ENCODE measurements at regions not wholly inside any gene's neighbourhood (a gene's known extent, or its start where the extent isn't known, plus 50 kb on each side); places are given as distances from the start of the nearest gene placed in this dataset.

DNA sequence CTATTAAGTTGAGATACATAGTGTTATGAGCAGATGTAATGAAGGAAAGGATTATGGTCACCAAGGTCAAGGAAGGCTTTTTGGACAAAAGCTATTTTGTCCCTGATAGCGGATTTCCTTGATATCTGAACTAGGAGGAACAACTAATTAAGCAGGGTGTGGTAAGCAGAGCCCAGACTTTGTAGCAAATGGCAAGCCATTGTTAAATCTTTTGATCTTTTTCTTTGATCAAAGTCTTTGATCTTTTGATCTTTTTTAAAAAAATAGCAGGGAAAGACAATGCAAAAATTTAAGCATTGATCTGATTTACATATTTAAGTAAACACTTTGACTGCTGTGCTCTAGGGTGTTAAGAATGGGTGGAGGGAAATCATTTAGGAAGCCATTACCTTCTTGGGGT is 1242.0 kb downstream of the MAT2B start:
- peaks cover 6% of the 10 kb centered on the region; the same call in 1 of the 2 replicates for H3F3A ChIP-seq (ENCODE audit: insufficient read depth)
- no peaks in the 10 kb centered on the region for H3K9me3 ChIP-seq (ENCODE audit: insufficient read depth, low read length)
- H3K9ac ChIP-seq (ENCODE audit: low read length): no peak overlapping the region
- no peak overlapping the region for H3K27ac ChIP-seq (ENCODE audit: low read depth, low read length)
- H3K79me2 ChIP-seq (ENCODE audit: insufficient read depth, low read length): no peaks in the 10 kb centered on the region
- TF ChIP-seq EZH2phosphoT487 (conservative IDR thresholded peaks at IDR 0.05; ENCODE audit: low read length): no peak
- TF ChIP-seq, protein P1, sequence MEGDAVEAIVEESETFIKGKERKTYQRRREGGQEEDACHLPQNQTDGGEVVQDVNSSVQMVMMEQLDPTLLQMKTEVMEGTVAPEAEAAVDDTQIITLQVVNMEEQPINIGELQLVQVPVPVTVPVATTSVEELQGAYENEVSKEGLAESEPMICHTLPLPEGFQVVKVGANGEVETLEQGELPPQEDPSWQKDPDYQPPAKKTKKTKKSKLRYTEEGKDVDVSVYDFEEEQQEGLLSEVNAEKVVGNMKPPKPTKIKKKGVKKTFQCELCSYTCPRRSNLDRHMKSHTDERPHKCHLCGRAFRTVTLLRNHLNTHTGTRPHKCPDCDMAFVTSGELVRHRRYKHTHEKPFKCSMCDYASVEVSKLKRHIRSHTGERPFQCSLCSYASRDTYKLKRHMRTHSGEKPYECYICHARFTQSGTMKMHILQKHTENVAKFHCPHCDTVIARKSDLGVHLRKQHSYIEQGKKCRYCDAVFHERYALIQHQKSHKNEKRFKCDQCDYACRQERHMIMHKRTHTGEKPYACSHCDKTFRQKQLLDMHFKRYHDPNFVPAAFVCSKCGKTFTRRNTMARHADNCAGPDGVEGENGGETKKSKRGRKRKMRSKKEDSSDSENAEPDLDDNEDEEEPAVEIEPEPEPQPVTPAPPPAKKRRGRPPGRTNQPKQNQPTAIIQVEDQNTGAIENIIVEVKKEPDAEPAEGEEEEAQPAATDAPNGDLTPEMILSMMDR (IDR thresholded peaks at IDR 0.05; ENCODE audit: insufficient read depth, low read length, poor library complexity, severe bottlenecking): no peak
- no peaks in the 10 kb centered on the region for H3K9me2 ChIP-seq (replicated peaks; ENCODE audit: insufficient read depth, low read length)
- no peak overlapping the region for H3K4me3 ChIP-seq (ENCODE audit: insufficient read depth, low read length, poor library complexity, severe bottlenecking)
- H2AFZ ChIP-seq (ENCODE audit: low read depth, low read length, severe bottlenecking): no peak overlapping the region
- no peaks in the 10 kb centered on the region for H3K36me3 ChIP-seq (ENCODE audit: low read length)
- H3K4me2 ChIP-seq (ENCODE audit: low read depth, low read length, poor library complexity, severe bottlenecking): no peak overlapping the region
- H3K27me3 ChIP-seq (ENCODE audit: low read length): no peaks in the 10 kb centered on the region
- H4K20me1 ChIP-seq (ENCODE audit: low read depth, low read length): no peaks in the 10 kb centered on the region

DNA sequence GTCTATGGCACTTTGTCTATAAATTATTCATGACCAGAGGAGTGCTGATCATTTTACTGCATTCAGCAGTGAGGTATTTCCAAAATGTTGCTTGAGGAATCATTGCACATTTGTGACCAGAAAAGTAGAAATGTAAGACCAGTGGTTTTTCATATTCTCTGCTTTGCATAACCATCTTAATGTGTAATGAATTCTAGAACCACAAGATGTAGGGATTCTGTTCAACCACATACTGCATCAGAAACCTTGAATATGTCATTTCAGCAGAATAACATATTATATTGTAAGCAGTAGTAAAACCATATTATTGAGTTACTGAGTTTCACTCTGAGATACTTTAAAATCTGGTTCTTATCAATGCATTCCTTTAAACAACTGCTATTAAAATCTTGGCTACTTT is 1243.4 kb downstream of the MAT2B start:
- Histone ChIP-seq H4K20me1 (ENCODE audit: low read depth, low read length) (no peaks in the 10 kb centered on the region), H3K9me3 (ENCODE audit: insufficient read depth, low read length) (no peaks in the 10 kb centered on the region), H3K9ac (ENCODE audit: low read length) (no peak overlapping the region), H3K4me2 (ENCODE audit: low read depth, low read length, poor library complexity, severe bottlenecking) (no peak overlapping the region), H3K9me2 (replicated peaks; ENCODE audit: insufficient read depth, low read length) (no peaks in the 10 kb centered on the region), H3K79me2 (ENCODE audit: insufficient read depth, low read length) (no peaks in the 10 kb centered on the region), H3K4me3 (ENCODE audit: insufficient read depth, low read length, poor library complexity, severe bottlenecking) (no peak overlapping the region), H3F3A (ENCODE audit: insufficient read depth) (no peaks in the 10 kb centered on the region), H3K27ac (ENCODE audit: low read depth, low read length) (no peak overlapping the region), H3K36me3 (ENCODE audit: low read length) (no peaks in the 10 kb centered on the region), H3K27me3 (ENCODE audit: low read length) (no peaks in the 10 kb centered on the region), H2AFZ (ENCODE audit: low read depth, low read length, severe bottlenecking) (no peak overlapping the region)
- TF ChIP-seq EZH2phosphoT487 (conservative IDR thresholded peaks at IDR 0.05; ENCODE audit: low read length): no peak
- TF ChIP-seq, protein P1 (IDR thresholded peaks at IDR 0.05; ENCODE audit: insufficient read depth, low read length, poor library complexity, severe bottlenecking): no peak

DNA sequence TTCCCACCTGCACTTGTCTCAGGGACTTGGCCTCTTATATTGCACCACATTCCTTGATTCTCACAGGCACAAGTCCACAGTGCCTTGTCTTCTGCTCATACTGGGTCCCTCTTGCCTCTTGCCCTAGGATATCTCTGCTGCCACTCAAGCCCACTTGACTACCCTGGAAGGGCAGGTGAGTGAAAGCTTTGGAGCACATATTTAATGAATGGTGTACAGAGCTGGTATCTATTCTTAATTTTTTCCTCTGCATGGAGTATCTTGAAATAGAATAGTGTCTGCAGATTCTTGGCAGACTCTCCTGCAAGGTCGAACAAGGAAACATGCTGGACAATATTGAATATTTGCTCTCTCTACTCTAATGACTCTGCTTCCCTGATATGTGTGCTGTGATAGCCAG is 1248.0 kb downstream of the MAT2B start:
- Histone ChIP-seq H3K9me2 (replicated peaks; ENCODE audit: insufficient read depth, low read length) (no peaks in the 10 kb centered on the region), H3K9me3 (ENCODE audit: insufficient read depth, low read length) (no peaks in the 10 kb centered on the region), H3K27me3 (ENCODE audit: low read length) (no peaks in the 10 kb centered on the region), H3K27ac (ENCODE audit: low read depth, low read length) (no peak overlapping the region), H4K20me1 (ENCODE audit: low read depth, low read length) (no peaks in the 10 kb centered on the region), H3K9ac (ENCODE audit: low read length) (no peak overlapping the region), H3K4me3 (ENCODE audit: insufficient read depth, low read length, poor library complexity, severe bottlenecking) (no peak overlapping the region), H3K36me3 (ENCODE audit: low read length) (no peaks in the 10 kb centered on the region), H3K4me2 (ENCODE audit: low read depth, low read length, poor library complexity, severe bottlenecking) (no peak overlapping the region), H3F3A (ENCODE audit: insufficient read depth) (no peaks in the 10 kb centered on the region), H2AFZ (ENCODE audit: low read depth, low read length, severe bottlenecking) (no peak overlapping the region), H3K79me2 (ENCODE audit: insufficient read depth, low read length) (no peaks in the 10 kb centered on the region)
- no peak for TF ChIP-seq EZH2phosphoT487 (conservative IDR thresholded peaks at IDR 0.05; ENCODE audit: low read length)
- TF ChIP-seq, protein P1 (IDR thresholded peaks at IDR 0.05; ENCODE audit: insufficient read depth, low read length, poor library complexity, severe bottlenecking): no peak

All from SU-DHL-6 (cell line).